ENCODE measurements at regions not wholly inside any gene's neighbourhood (a gene's known extent, or its start where the extent isn't known, plus 50 kb on each side); places are given as distances from the start of the nearest gene placed in this dataset.

DNA sequence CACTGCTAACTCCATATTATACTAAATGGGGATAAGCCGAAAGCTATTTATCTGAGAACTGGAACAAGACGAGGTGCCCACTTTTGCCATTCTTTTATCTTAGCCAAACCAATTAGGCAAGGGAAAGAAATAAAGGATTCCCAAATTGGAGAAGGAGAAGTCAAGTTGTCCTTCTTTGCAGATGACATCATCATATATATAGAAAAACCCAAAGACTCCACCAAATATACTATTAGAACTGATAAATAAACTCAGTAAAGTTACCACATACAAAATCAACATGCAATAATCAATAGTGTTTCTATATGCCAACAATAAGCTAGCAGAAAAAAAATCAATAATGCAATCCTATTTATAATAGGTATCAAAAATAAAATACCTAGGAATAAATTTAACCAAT, 570.3 kb upstream of the EPHA7 start (continued):
- no peak for TF ChIP-seq RXRA (IDR thresholded peaks at IDR 0.05)
- no peak for TF ChIP-seq FOXA2 (IDR thresholded peaks at IDR 0.05)

DNA sequence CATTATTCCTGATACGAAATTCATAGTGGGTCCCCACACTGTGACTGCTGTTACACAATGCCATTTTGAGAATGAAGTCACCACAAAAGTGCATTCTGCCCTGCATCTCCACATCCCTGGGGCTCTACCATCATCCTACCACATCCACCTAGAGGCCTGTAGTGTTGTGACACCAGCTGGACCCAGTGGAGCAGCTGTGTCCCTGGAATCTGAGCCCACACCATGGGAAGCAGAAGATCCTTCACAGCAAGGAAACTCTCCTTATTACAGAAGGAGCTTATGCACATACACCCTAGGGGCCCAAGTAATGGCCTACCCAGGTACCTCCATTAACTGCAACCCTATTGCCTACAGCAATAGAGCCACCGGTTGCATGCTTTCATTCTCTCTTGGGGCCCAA, 566.6 kb upstream of the EPHA7 start:
- no peak for DNase-seq (ENCODE audit: low spot score)
- Histone ChIP-seq H3K36me3 (ENCODE audit: control insufficient read depth in 4 of 4, insufficient read depth in 3 of 4, low read depth in 1 of 4, low read length in 3 of 4) (no peaks in the 10 kb centered on the region), H3K9ac (ENCODE audit: low read depth in 1 of 2, low read length in 2 of 2) (no peak overlapping the region), H3K27ac (ENCODE audit: low read depth in 1 of 2, low read length in 2 of 2) (no peak overlapping the region), H3K27me3 (ENCODE audit: control insufficient read depth in 4 of 4, insufficient read depth in 4 of 4, low read length in 3 of 4) (no peaks in the 10 kb centered on the region), H3K4me1 (ENCODE audit: control insufficient read depth in 4 of 4, insufficient read depth in 4 of 4, low read length in 3 of 4) (no peaks in the 10 kb centered on the region), H3K4me3 (ENCODE audit: low read depth in 1 of 3, low read length in 3 of 3) (no peak overlapping the region), H3K9me3 (ENCODE audit: control insufficient read depth in 4 of 4, low read length in 3 of 4) (no peaks in the 10 kb centered on the region)
- 81% methylated on average over 2 of the region's 2 CpGs for WGBS
- no peak for TF ChIP-seq EGR1 (IDR thresholded peaks at IDR 0.05; ENCODE audit: low read depth in 2 of 2)
- TF ChIP-seq, protein P1, sequence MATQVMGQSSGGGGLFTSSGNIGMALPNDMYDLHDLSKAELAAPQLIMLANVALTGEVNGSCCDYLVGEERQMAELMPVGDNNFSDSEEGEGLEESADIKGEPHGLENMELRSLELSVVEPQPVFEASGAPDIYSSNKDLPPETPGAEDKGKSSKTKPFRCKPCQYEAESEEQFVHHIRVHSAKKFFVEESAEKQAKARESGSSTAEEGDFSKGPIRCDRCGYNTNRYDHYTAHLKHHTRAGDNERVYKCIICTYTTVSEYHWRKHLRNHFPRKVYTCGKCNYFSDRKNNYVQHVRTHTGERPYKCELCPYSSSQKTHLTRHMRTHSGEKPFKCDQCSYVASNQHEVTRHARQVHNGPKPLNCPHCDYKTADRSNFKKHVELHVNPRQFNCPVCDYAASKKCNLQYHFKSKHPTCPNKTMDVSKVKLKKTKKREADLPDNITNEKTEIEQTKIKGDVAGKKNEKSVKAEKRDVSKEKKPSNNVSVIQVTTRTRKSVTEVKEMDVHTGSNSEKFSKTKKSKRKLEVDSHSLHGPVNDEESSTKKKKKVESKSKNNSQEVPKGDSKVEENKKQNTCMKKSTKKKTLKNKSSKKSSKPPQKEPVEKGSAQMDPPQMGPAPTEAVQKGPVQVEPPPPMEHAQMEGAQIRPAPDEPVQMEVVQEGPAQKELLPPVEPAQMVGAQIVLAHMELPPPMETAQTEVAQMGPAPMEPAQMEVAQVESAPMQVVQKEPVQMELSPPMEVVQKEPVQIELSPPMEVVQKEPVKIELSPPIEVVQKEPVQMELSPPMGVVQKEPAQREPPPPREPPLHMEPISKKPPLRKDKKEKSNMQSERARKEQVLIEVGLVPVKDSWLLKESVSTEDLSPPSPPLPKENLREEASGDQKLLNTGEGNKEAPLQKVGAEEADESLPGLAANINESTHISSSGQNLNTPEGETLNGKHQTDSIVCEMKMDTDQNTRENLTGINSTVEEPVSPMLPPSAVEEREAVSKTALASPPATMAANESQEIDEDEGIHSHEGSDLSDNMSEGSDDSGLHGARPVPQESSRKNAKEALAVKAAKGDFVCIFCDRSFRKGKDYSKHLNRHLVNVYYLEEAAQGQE (IDR thresholded peaks at IDR 0.05) = no peak
- no peak for TF ChIP-seq FOXA1 (IDR thresholded peaks at IDR 0.05)
- TF ChIP-seq HNF4A (conservative IDR thresholded peaks at IDR 0.05) = no peak
- TF ChIP-seq, protein P2, sequence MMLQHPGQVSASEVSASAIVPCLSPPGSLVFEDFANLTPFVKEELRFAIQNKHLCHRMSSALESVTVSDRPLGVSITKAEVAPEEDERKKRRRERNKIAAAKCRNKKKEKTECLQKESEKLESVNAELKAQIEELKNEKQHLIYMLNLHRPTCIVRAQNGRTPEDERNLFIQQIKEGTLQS (IDR thresholded peaks at IDR 0.05) = no peak
- no peak for TF ChIP-seq GABPA (IDR thresholded peaks at IDR 0.05 in 1 of 2, conservative IDR thresholded peaks at IDR 0.05 in 1 of 2)

DNA sequence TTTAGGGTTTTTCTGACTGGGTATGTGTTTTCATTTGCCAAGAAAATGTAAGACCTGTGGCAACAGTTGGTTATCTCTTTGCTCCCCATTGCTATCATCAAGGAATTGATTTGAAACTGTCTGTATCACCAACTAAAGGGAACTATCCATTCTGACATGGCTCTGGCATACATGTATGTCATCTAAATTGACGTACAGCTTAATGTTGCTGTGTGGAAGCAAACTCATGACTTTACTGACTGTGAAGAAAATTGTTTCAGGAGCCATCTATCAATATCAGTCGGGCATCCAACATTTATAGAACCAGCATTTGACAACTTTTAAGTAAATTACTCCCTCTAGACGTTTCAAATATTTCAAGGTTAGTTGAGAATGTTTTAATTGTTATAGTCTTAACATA, 555.8 kb upstream of the EPHA7 start:
- no peaks in the 10 kb centered on the region for H3K4me1 ChIP-seq (ENCODE audit: control insufficient read depth in 4 of 4, insufficient read depth in 4 of 4, low read length in 3 of 4)
- no peak for DNase-seq (ENCODE audit: low spot score)
- no peaks in the 10 kb centered on the region for H3K36me3 ChIP-seq (ENCODE audit: control insufficient read depth in 4 of 4, insufficient read depth in 3 of 4, low read depth in 1 of 4, low read length in 3 of 4)
- H3K27ac ChIP-seq (ENCODE audit: low read depth in 1 of 2, low read length in 2 of 2) = no peak overlapping the region
- peaks cover 0 to 2% (median 0%) of the 10 kb centered on the region in 4 donors for H3K9me3 ChIP-seq (ENCODE audit: control insufficient read depth in 4 of 4, low read length in 3 of 4)
- peaks cover 0 to 2% (median 0%) of the 10 kb centered on the region in 4 donors for H3K27me3 ChIP-seq (ENCODE audit: control insufficient read depth in 4 of 4, insufficient read depth in 4 of 4, low read length in 3 of 4)
- TF ChIP-seq YY1 (IDR thresholded peaks at IDR 0.05) (no peak), RXRA (IDR thresholded peaks at IDR 0.05) (no peak), HNF4A (conservative IDR thresholded peaks at IDR 0.05) (no peak)
- TF ChIP-seq, protein P3, sequence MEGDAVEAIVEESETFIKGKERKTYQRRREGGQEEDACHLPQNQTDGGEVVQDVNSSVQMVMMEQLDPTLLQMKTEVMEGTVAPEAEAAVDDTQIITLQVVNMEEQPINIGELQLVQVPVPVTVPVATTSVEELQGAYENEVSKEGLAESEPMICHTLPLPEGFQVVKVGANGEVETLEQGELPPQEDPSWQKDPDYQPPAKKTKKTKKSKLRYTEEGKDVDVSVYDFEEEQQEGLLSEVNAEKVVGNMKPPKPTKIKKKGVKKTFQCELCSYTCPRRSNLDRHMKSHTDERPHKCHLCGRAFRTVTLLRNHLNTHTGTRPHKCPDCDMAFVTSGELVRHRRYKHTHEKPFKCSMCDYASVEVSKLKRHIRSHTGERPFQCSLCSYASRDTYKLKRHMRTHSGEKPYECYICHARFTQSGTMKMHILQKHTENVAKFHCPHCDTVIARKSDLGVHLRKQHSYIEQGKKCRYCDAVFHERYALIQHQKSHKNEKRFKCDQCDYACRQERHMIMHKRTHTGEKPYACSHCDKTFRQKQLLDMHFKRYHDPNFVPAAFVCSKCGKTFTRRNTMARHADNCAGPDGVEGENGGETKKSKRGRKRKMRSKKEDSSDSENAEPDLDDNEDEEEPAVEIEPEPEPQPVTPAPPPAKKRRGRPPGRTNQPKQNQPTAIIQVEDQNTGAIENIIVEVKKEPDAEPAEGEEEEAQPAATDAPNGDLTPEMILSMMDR (IDR thresholded peaks at IDR 0.05; ENCODE audit: low read depth, low read length, missing input control) = no peak
- H3K9ac ChIP-seq (ENCODE audit: low read depth in 1 of 2, low read length in 2 of 2) = no peak overlapping the region
- WGBS = 47% methylated on average over 3 of the region's 3 CpGs
- no peak overlapping the region for H3K4me3 ChIP-seq (ENCODE audit: low read depth in 1 of 3, low read length in 3 of 3)

DNA sequence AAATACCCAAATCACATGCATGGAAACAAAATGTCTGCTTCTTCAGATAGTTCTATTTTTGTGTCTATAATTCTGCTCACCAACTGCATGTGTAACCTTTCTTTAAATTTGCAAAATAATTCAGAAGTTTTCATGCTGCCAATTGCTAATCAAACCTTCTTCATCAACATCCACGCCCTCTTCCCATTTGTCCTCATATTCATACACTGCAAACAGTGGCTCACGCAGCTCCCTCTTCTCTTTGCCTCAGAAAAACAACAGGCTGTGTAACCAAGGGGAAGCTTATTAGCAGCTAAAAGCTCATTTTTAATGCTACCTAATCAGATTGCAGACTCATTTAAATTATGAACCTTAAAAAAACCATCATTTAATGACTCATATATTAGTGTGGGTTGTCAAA, 555.0 kb upstream of the EPHA7 start:
- H3K27ac ChIP-seq (ENCODE audit: low read depth in 1 of 2, low read length in 2 of 2) = no peak overlapping the region
- H3K27me3 ChIP-seq (ENCODE audit: control insufficient read depth in 4 of 4, insufficient read depth in 4 of 4, low read length in 3 of 4) = peaks cover 0 to 2% (median 0%) of the 10 kb centered on the region in 4 donors
- no peaks in the 10 kb centered on the region for H3K4me1 ChIP-seq (ENCODE audit: control insufficient read depth in 4 of 4, insufficient read depth in 4 of 4, low read length in 3 of 4)
- no peak for DNase-seq (ENCODE audit: low spot score)
- H3K9me3 ChIP-seq (ENCODE audit: control insufficient read depth in 4 of 4, low read length in 3 of 4) = peaks cover 0 to 2% (median 0%) of the 10 kb centered on the region in 4 donors
- TF ChIP-seq FOXA2 (IDR thresholded peaks at IDR 0.05) (no peak), JUND (IDR thresholded peaks at IDR 0.05) (no peak), YY1 (IDR thresholded peaks at IDR 0.05) (no peak), EGR1 (IDR thresholded peaks at IDR 0.05; ENCODE audit: low read depth in 2 of 2) (no peak)
- TF ChIP-seq, protein P2 (IDR thresholded peaks at IDR 0.05) = no peak
- H3K9ac ChIP-seq (ENCODE audit: low read depth in 1 of 2, low read length in 2 of 2) = no peak overlapping the region
- no peak overlapping the region for H3K4me3 ChIP-seq (ENCODE audit: low read depth in 1 of 3, low read length in 3 of 3)
- 75% methylated on average over 2 of the region's 2 CpGs for WGBS
- no peaks in the 10 kb centered on the region for H3K36me3 ChIP-seq (ENCODE audit: control insufficient read depth in 4 of 4, insufficient read depth in 3 of 4, low read depth in 1 of 4, low read length in 3 of 4)
